Fibroblast of peridontal ligament (primary cell): ENCODE measurements at regions not wholly inside any gene's neighbourhood (a gene's known extent, or its start where the extent isn't known, plus 50 kb on each side); places are given as distances from the start of the nearest gene placed in this dataset.
"Not testable (repeated sequence)": the region's sequence is repeated elsewhere in the genome, so short reads cannot be mapped to it uniquely, and the experiment has no call there.

Experiments
- DNase-seq: peaks from one replicate; pipeline ENCODE4 v3.0.0-alpha.2; 2010; ENCODE audit errors: extremely low read depth

GRCh38 chr1:14137411-14138134 lies 437.6 kb downstream of the PRDM2 start:
- DNase-seq: no peak

DNA sequence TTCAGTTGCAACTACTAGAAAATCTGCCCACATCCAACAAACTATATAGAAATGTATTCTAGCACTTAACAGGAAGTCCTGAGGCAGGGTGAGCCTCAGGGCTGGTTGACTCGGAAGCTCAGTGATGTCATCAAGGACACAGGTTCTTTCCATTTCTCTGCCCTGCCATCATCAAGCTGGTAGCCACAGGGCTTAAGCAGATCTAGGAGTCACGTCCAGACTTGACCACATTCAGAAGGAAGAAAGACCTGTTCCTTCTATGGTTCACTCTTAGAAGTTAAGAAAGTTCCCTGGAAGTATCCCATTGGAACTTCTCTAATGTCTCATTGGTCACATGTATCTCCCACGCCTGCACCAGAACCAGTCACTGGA lies 438.1 kb downstream of the PRDM2 start:
- no peak for DNase-seq

DNA sequence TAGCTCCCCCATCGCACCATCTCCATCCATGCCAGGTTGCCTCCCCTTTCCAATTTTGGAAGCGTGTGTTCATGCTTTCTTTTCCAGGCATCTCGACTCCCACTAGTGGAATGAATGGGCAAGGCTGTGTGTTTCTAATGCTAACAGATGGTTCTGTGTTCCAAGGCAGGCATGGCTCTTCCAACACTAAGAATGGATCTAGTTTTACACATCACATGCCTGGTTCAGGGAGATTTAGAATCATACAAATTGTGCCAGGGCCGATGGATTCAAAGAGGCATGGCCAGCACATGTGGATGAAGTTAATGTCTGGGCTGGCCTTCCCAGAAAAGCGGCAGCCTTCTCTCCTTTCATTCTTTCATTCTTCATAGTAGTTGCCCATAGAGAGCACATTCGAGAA lies 438.7 kb downstream of the PRDM2 start:
- no peak for DNase-seq

- peak; percentile 2 for DNase-seq
These were observed 440.9 kb downstream of the PRDM2 start for GRCh38 chr1:14140831-14141401.

GRCh38 chr1:14141656-14142055 lies 441.7 kb downstream of the PRDM2 start:
- DNase-seq: no peak

DNA sequence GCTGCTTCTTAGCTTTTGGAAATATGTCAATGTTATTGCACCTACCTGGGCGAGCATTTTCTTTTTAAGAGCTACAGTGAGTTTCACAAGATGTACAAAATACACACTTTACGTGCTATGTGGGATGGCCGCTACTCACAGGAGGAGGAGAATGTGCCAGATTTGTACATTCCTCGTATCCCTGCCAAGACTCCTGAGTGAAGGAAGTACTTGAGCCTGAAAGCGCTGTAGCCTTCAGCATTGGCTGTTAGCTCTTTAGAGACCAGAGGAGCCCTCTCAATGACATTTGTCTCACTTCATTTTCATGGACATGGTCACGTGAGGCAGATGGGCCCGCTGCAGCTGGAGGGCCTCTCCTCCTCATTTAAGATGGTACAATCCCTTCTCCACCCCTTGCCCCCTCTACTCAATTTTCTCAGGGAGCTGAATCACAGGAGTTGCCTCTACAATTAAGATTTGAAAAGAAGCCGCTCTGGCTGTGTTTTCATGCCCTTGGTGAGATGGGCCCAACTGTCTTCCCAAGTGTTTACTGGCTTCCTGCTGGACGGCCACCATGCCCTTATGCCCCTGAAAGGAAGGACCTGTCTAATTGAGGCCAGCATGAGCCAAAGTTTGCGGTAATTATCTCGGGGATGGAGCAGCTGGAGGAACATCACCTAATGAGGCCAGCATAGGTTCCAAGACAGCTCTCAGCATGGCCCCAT lies 442.6 kb downstream of the PRDM2 start:
- DNase-seq: no peak

- DNase-seq: no peak
These were observed 443.8 kb downstream of the PRDM2 start for GRCh38 chr1:14143777-14144176.

DNA sequence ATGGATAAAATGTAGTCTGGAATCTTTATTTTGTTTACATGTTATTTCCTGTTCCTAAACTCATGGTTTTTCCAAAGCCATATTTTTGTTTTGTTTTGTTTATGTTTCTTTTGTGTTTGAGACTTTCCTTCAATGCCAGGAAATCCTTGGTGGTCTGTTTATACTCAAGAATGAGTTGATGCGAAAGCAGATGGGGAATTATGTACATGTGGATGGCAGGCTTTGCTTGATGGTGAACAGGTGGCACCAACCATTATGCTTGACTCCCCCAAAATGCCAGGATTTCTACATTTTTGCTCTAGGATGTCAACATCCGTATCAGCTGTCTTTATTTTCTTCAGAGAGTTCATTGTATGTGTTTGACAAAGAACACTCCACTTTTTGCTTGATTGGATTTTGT lies 448.5 kb downstream of the PRDM2 start:
- DNase-seq: no peak

GRCh38 chr1:14149431-14149830 lies 449.1 kb upstream of the KAZN start:
- no peak for DNase-seq

- DNase-seq: no peak
These were observed 441.9 kb upstream of the KAZN start for GRCh38 chr1:14156543-14156942.

- no peak for DNase-seq
These were observed 437.7 kb upstream of the KAZN start for GRCh38 chr1:14160781-14161180.

DNA sequence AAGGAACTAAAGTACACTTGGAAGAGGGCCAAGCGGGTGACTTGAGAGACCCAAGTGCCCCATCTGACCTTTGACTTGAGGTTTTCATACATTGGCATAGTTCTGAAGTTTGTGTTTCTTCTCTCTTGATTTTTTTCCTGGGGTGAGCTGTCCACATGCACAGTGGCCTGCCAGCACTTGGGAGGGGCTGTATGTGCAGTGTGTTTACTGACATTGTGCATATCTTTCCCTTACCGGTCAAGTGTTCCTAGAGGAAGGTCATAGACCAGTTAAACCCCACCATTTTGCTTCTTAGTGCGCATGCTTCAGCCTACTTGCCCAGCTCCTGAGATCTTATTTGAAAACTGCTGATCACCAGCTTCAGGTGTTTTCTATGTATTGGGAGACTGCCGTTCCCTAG lies 435.2 kb upstream of the KAZN start:
- no peak for DNase-seq

- no peak for DNase-seq
These were observed 433.1 kb upstream of the KAZN start for GRCh38 chr1:14165371-14165801.

GRCh38 chr1:14167884-14168283 lies 430.6 kb upstream of the KAZN start:
- no peak for DNase-seq

GRCh38 chr1:14168326-14169063 lies 430.0 kb upstream of the KAZN start:
- no peak for DNase-seq

DNA sequence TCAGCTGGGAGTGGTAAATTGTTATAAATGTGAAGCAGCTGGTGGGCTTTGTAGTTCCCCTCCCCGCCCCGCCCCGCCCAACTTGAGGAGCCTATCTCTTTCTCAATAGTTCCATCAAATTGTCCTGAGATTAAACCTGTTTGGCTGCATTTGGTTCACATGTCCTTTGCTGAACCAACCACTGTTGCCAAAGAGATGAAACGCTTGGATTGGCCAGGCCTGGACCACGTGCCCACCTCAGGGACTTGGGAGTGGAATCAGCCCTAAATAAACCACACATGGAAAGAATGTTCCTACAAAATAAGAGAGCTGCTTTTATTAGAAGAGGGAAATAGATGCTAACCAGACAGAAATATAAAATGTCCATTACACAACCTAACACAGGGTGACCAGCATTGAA lies 424.9 kb upstream of the KAZN start:
- DNase-seq: no peak

DNA sequence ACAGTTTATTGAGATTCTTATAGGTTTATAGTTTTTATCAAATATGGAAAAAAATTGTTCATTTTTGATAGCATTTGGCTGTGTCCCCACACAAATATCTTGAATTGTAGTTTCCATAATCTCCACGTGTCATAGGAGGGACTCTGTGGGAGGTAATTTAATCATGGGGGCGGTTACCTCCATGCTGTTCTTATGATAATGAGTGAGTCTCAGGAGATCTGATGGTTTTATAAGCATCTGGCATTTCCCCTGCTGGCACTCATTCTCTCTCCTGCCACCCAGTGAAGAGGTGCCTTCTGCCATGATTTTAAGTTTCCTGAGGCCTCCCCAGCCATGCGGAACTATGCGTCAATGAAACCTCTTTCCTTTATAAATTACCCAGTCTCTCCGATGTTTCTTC lies 420.6 kb upstream of the KAZN start:
- not testable (repeated sequence) for DNase-seq

- DNase-seq: no peak
These were observed 417.7 kb upstream of the KAZN start for GRCh38 chr1:14180738-14181137.

GRCh38 chr1:14181191-14181795 lies 417.2 kb upstream of the KAZN start:
- DNase-seq: peak; percentile 6

DNA sequence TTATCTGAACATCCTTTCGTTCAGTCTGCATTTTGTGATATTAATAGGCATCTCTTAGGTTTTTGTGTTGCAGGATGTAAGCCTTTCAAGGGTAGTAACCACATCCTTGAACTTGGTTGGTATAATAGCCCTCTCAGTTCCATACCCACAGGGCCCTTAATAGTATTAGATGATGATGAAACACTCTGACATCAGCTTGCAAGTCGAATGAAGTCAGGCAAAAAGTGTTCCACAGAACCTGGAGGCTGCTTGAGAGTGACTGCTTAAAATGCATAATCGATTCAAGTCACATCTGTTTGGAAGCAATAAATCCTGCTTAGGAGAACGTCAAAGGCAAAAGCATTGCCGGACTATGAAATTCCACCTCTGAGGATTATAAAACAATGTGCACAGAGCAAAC lies 415.6 kb upstream of the KAZN start:
- no peak for DNase-seq

GRCh38 chr1:14183329-14183728 lies 415.2 kb upstream of the KAZN start:
- no peak for DNase-seq

- DNase-seq: no peak
These were observed 414.0 kb upstream of the KAZN start for GRCh38 chr1:14184454-14184853.
